ENCODE measurements at regions not wholly inside any gene's neighbourhood (a gene's known extent, or its start where the extent isn't known, plus 50 kb on each side); places are given as distances from the start of the nearest gene placed in this dataset.
"Not testable (repeated sequence)": the region's sequence is repeated elsewhere in the genome, so short reads cannot be mapped to it uniquely, and the experiment has no call there.

GRCh38 chr2:205865056-205865455 is 182.8 kb downstream of the NRP2 start:
- no peak for DNase-seq (ENCODE audit: low read depth)

GRCh38 chr2:205864491-205864890 is 182.2 kb downstream of the NRP2 start:
- peak; percentile 83 for DNase-seq (ENCODE audit: low read depth)

- not testable (repeated sequence) for DNase-seq (ENCODE audit: low read depth)
Measured at GRCh38 chr2:205862761-205863160, 180.5 kb downstream of the NRP2 start.

- DNase-seq (ENCODE audit: low read depth), result no peak
Measured at GRCh38 chr2:205860885-205861284, 178.6 kb downstream of the NRP2 start.

GRCh38 chr2:205860181-205860580 is 177.9 kb downstream of the NRP2 start:
- DNase-seq (ENCODE audit: low read depth), result no peak

- DNase-seq (ENCODE audit: low read depth), result no peak
Measured at GRCh38 chr2:205858881-205859441, 176.7 kb downstream of the NRP2 start.

GRCh38 chr2:205858275-205858674 is 176.0 kb downstream of the NRP2 start:
- no peak for DNase-seq (ENCODE audit: low read depth)

- DNase-seq (ENCODE audit: low read depth), result no peak
Measured at GRCh38 chr2:205857520-205858237, 175.4 kb downstream of the NRP2 start.

- DNase-seq (ENCODE audit: low read depth), result no peak
Measured at GRCh38 chr2:205852457-205852856, 170.2 kb downstream of the NRP2 start.

- peak; percentile 65 for DNase-seq (ENCODE audit: low read depth)
Measured at GRCh38 chr2:205850611-205851010, 168.3 kb downstream of the NRP2 start.

- DNase-seq (ENCODE audit: low read depth), result no peak
Measured at GRCh38 chr2:205850132-205850531, 167.8 kb downstream of the NRP2 start.

GRCh38 chr2:205849136-205849535 is 166.8 kb downstream of the NRP2 start:
- DNase-seq (ENCODE audit: low read depth), result no peak

GRCh38 chr2:205848601-205849000 is 166.3 kb downstream of the NRP2 start:
- peak; percentile 96 for DNase-seq (ENCODE audit: low read depth)
